Tibial artery (tissue), 4 donors: ENCODE measurements at regions not wholly inside any gene's neighbourhood (a gene's known extent, or its start where the extent isn't known, plus 50 kb on each side); places are given as distances from the start of the nearest gene placed in this dataset.
A peak's percentile ranks its signal among the peaks of the same experiment; 100 is the strongest.

Source experiments
- DNase-seq, 2 donors: peaks; one replicate each; pipeline ENCODE4 v3.0.0-alpha.2; 2019
- H3K27ac ChIP-seq, 2 donors: fragments of 200-600 bp; sonication (generic) in 1 of 2; 1 replicate in 1 of 2; 2 replicates in 1 of 2; pipeline ENCODE4 v1.5.1; 2018 to 2019; ENCODE audit warnings: mild to moderate bottlenecking in 1 of 2
- H3K27me3 ChIP-seq, 2 donors: fragments of 200-600 bp; sonication (generic) in 1 of 2; one replicate each; pipeline versions ENCODE4 v1.5.1 to v1.6.0; 2016 to 2019
- H3K36me3 ChIP-seq, 3 donors: fragments of 200-600 bp; sonication (generic) in 2 of 3; one replicate each; pipeline ENCODE4 v1.5.1; 2016 to 2019; ENCODE audit warnings: mild to moderate bottlenecking in 2 of 3
- H3K4me1 ChIP-seq, 4 donors: fragments of 200-600 bp; sonication (generic) in 2 of 4; 1 replicate in 3 of 4; 2 replicates in 1 of 4; pipeline ENCODE4 v1.5.1; 2016 to 2019
- H3K4me3 ChIP-seq, 2 donors: fragments of 200-600 bp; sonication (generic) in 1 of 2; 1 replicate in 1 of 2; 2 replicates in 1 of 2; pipeline ENCODE4 v1.5.1; 2018 to 2019; ENCODE audit warnings: mild to moderate bottlenecking in 2 of 2
- H3K9me3 ChIP-seq, 3 donors: fragments of 200-600 bp; sonication (generic) in 1 of 3; one replicate each; pipeline ENCODE4 v1.5.1; 2016 to 2019
- intact Hi-C: fragments of 100-400 bp; cut with DNase I; formaldehyde crosslinking; loops from one replicate; pipeline ENCODE4 v1.15.0; 2023; ENCODE audit warnings: low total_unique reads
- TF ChIP-seq, protein P1 (sequence below), 2 experiments: fragments of 200-600 bp in 1 of 2; fragments of 450-650 bp in 1 of 2; IDR thresholded peaks; one replicate each; pipeline ENCODE4 v1.5.1; 2017 to 2019; ENCODE audit warnings: antibody characterized with exemption in 2 of 2, mild to moderate bottlenecking in 1 of 2, moderate library complexity in 1 of 2

DNA sequence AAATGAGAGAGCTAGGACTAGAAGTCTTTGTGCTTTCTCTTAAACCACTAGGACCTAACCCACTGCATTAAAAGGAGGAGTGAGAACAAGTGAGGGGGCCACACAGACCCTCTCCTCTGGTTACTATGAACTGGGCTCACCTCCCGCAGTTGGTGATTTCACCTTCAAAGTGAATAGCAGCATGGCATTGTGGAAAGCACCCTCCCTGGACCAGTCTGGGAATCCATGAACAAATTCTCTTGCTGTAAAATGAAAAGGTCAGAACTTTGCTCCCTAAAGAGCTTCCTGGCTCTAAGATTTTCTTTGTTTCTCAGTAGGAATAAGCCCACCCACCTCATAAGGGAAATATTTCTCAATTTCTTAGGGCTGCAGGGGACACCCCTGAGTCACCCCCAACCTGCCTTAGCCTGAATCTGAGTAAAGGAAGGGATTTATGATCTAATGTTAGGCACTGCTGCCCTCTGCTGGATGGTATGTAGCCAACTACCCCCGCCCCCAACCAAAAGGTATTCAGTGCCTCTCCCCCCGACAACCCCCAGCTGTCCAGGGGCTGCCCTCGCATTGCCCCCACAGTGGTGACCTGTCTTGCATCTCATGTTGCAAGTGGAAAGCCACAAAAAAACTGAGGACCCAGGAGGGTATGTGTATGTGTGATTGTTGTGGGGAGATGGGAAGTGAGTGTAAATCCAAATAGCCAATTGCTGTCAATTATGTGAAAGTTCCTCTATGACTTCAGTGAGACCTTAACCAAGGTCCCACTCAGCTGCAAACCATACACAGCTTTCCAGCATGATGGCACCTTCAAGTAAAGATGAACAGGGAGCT is 230.9 kb upstream of the SLC14A2 start:
- Histone ChIP-seq H3K27me3 (no peaks in the 10 kb centered on the region), H3K9me3 (no peaks in the 10 kb centered on the region), H3K36me3 (no peaks in the 10 kb centered on the region), H3K4me1 (no peaks in the 10 kb centered on the region), H3K27ac (no peak overlapping the region), H3K4me3 (no peak overlapping the region)
- peak in 1 of 2 donors; percentile 35 for DNase-seq
- intact Hi-C loops, result no loop called here
- TF ChIP-seq, protein P1, sequence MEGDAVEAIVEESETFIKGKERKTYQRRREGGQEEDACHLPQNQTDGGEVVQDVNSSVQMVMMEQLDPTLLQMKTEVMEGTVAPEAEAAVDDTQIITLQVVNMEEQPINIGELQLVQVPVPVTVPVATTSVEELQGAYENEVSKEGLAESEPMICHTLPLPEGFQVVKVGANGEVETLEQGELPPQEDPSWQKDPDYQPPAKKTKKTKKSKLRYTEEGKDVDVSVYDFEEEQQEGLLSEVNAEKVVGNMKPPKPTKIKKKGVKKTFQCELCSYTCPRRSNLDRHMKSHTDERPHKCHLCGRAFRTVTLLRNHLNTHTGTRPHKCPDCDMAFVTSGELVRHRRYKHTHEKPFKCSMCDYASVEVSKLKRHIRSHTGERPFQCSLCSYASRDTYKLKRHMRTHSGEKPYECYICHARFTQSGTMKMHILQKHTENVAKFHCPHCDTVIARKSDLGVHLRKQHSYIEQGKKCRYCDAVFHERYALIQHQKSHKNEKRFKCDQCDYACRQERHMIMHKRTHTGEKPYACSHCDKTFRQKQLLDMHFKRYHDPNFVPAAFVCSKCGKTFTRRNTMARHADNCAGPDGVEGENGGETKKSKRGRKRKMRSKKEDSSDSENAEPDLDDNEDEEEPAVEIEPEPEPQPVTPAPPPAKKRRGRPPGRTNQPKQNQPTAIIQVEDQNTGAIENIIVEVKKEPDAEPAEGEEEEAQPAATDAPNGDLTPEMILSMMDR (IDR thresholded peaks at IDR 0.05), result peak; percentile 53 to 64

DNA sequence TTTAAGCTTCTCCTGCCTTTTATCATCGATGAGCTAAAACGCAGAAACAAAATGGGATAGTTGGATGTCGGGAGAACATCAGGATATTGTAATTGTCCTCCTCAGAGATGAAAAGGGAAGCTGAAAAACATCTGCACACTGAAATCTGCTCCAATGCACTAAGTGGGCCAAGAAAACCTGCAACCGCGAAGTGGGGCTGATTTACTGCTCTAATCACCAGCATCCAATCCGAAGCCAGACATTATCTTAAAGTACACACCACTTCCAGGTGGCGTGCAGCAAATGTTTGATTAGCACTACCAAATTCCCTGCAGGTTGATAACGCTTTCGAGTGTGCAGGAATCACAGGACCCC is 230.3 kb upstream of the SLC14A2 start:
- intact Hi-C loops, result no loop called here
- TF ChIP-seq, protein P1 (IDR thresholded peaks at IDR 0.05), result no peak
- H3K4me1 ChIP-seq, result no peaks in the 10 kb centered on the region
- H3K27ac ChIP-seq, result no peak overlapping the region
- no peaks in the 10 kb centered on the region for H3K36me3 ChIP-seq
- DNase-seq, result no peak
- H3K27me3 ChIP-seq, result no peaks in the 10 kb centered on the region
- no peak overlapping the region for H3K4me3 ChIP-seq
- no peaks in the 10 kb centered on the region for H3K9me3 ChIP-seq

DNA sequence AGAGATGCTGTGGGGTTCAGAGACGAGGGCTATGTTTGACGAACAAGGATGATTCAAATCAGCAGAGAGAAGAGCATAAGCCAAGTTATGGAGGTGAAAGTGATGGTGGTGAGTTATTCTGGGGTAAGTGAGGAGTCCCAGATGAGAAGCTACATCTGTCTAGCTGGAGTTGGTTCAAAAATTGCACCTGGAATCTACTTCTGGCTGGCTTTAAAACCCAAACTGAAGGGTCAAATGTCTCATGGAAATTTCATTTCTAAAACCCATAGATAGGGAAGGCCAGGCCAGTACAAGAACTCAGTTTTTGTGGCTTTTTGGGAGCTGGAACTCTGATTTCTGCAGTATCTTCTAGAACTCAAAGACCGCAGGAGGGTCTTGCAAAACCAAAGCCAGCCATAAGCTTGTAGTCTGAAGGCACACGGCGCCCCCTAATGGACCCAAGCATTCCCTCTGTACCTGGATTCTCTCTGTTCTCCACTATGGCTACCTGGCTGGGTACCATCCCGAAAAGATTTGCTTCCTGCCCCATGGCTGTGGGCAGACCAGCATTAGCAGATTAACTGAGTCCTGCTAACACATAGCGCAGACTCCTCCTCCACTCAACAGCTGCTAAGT is 229.1 kb upstream of the SLC14A2 start:
- DNase-seq, result no peak
- H3K9me3 ChIP-seq, result no peaks in the 10 kb centered on the region
- no peaks in the 10 kb centered on the region for H3K36me3 ChIP-seq
- H3K27me3 ChIP-seq, result no peaks in the 10 kb centered on the region
- H3K4me3 ChIP-seq, result no peak overlapping the region
- H3K4me1 ChIP-seq, result no peaks in the 10 kb centered on the region
- TF ChIP-seq, protein P1 (IDR thresholded peaks at IDR 0.05), result peak in 1 of 2 experiments; percentile 11
- no peak overlapping the region for H3K27ac ChIP-seq
- intact Hi-C loops, result no loop called here

DNA sequence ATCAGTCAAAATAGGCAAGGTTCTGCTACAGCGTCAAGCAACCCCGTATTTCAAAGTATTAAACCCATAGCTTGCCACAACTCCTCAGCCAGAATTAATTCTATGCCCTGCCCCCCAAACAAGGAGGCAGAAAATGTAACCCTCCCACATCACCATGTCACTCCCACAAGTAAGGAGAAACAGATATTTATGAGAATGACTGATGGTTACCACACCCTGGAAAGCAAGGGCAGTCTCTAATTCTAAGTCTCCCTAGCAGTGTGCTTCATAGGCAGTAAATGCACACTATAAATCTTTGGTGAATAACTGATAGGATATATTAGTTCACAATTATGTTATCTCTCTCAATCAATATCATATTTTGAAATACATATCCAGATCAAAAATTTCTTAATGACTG is 228.0 kb upstream of the SLC14A2 start:
- intact Hi-C loops, result no loop called here
- TF ChIP-seq, protein P1 (IDR thresholded peaks at IDR 0.05), result no peak

DNA sequence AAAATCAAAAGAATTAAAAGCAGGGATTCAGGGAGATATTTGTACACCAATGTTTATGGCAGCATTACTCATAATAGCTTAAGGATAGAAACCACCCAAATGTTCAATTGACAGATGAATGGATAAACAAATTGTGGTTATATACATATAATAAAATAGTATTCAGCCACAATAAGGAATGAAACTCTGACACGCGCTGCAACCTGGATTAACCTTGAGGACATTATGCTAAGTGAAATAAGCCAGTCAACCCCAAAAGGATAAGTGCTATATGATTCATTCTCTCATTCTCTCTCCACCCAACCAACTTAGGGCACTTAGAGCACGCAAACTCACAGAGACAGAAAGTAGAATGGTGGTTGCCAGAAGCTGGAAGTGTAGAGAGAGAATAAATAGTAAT is 216.8 kb upstream of the SLC14A2 start:
- Histone ChIP-seq H3K4me1 (no peaks in the 10 kb centered on the region), H3K9me3 (no peaks in the 10 kb centered on the region), H3K27me3 (no peaks in the 10 kb centered on the region), H3K36me3 (no peaks in the 10 kb centered on the region), H3K4me3 (no peak overlapping the region), H3K27ac (no peak overlapping the region)
- intact Hi-C loops, result no loop called here
- no peak for DNase-seq
- TF ChIP-seq, protein P1 (IDR thresholded peaks at IDR 0.05), result no peak

More for the DNA sequence above, 228.0 kb upstream of the SLC14A2 start:
- Histone ChIP-seq H3K4me3 (no peak overlapping the region), H3K9me3 (no peaks in the 10 kb centered on the region), H3K27ac (no peak overlapping the region), H3K4me1 (no peaks in the 10 kb centered on the region), H3K36me3 (no peaks in the 10 kb centered on the region), H3K27me3 (no peaks in the 10 kb centered on the region)
- no peak for DNase-seq
